ENCODE measurements at regions not wholly inside any gene's neighbourhood (a gene's known extent, or its start where the extent isn't known, plus 50 kb on each side); places are given as distances from the start of the nearest gene placed in this dataset.

DNA sequence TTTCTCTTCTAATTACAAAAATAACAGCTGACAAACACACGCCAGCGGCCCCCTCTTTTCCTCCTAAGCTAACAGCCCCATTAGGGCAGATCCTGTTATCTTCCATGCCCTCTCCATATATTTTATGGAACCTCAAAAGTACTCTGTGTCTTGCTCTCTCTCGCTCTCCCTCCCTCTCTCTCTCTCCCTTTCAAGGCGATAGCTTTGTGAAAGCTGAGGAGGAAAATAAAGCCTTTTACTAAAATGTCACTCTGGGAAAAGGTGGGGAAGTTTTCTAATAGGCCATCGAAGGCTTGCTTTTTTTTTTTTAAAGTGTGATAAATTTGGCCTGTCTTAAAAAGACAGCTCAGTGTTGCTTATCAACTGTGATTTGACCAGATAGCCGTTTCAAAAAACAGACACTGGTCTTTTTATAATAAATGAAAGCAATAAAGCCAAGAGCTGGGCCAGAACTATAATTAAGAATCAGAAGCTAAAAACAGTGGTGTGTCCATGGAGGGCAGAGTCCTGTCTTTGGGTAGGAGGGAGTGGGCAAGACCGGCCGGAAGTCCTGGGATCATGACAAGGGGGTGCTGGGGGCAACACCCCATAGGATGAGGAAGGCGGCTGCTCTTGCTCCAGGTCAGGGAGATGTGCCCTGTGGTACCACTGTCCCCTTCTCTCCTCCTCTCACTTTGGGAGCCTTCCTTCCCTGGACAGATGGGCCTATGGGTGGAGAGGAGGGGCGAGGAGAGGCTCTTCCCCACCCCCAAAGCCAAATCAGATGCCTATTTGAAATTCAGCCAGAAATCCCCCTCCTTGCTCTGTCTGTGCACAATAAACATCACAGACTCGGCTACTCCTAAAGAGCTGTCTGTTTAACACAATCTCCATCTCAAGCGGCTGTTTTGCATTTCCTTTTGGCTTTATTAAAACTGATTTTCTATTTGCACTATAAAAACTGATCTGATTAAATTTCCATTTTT is 267.2 kb downstream of the BUD13 start:
- no peak for DNase-seq (ENCODE audit: low spot score)

DNA sequence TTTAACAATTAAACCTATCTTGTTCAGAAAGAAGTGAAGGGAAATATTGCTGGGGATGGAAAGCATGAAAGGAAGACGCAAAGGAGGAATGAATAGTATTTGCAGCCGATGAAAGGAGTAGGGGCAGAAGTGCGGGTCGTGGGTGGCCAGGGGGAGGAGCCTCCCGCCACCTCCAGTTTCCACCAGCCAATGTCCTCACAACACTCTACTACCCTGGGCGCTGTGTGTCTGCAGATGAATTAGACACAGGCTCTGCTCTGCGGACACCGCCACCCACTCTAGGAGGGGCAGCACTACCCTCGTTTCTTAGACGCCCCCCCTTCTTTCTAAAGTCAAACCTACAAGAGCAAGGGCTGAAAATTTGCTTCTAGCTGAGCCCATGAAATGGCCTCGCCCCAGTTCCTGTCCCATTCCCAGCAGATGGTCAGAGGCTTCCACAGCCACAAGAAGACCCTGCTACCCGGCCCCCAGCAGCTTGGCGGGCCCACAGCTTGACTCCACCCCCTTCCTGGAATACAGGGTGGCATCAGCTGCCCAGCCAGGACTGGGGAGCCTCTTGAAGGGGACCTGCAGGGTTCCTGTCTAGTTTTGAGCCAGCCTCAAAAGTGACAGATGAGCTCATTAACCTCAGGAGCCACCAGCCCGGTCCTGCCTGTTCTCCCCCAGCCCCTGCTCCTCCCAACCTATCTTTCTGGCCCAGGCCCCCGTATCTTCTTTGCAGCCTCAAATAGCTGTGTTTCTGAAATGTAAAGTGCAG is 268.1 kb downstream of the BUD13 start:
- no peak for DNase-seq (ENCODE audit: low spot score)

DNA sequence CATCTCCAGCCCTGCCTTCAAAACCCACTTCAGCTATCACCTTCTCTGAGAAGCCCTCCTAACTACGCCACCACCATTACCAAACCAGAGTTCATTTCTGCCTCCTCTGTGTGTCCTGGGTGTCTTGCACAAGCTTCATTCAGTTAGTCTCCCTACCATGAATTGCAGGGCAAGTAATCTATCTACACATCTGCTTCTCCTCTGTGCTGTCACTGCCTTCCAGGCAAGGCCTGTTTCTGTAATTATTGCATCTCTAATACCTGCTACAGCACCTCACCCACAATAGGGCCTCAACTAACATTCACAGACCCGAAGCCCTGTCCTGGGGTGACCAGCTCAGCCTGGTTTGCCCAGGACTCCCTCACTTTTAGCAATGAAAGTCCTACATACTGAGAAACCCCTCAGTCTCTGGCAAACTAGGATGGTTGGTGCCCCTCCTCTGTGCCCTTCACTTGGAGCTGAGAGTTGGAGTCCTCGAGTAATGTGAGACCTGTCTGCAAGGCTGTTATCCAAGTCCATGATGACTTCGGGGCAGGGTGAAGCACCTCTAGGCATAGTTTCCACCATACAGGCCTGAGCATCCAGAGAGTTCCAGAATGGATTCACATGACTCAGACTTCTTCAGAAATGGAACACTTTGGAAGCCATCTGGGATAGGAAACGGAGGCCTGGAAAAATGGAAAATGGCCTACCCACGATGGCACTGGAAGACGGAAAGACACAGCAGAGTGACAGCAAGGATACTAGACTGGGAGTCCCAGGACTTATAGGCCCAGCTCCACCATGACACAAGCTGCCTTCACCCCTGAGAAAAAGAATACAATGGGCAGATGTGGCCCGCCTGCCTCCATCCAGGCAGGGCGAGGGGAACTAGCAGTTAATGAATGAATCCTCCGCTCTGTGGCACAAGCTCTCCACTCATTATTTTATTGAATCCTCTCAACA is 269.3 kb downstream of the BUD13 start:
- no peak for DNase-seq (ENCODE audit: low spot score)

DNA sequence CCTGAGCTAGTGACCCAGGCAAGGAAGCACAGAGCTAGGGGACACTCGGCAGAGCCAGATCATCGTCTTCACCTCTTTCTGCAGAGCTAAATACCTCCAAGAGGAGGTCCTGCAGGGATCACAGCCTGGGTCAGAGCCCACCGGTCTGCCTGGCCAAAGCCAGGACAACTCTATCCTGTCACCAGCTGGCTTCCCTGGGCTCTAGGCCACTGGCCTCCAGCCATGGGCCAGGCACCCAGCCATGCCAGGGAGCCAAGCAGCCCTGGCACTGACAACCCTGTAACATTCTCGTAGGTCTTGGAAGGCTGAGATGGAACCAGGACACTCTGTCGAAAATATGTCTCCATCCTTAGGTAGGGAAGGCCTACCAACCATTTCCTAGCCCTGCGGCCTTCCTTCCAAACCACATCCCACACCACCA is 270.1 kb downstream of the BUD13 start:
- DNase-seq (ENCODE audit: low spot score), result no peak

DNA sequence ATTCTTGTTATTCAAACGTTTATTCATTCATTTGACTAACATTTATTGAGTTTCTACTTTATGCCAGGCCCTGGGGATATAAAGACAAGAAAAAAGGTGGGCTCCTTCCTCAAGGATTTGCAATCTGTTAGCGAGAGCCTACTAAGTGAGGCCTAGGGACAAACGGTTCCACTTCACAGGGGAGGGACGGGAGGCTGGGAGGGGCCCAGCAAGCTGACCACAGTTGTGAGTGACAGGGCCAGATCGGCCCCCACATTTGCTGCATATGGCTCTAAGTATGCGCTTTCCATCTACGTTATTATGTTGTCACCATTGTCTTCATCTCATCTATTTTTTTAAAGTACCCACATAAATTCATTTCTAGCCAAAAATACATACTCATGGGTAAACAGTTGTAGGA is 271.1 kb downstream of the BUD13 start:
- no peak for DNase-seq (ENCODE audit: low spot score)

DNA sequence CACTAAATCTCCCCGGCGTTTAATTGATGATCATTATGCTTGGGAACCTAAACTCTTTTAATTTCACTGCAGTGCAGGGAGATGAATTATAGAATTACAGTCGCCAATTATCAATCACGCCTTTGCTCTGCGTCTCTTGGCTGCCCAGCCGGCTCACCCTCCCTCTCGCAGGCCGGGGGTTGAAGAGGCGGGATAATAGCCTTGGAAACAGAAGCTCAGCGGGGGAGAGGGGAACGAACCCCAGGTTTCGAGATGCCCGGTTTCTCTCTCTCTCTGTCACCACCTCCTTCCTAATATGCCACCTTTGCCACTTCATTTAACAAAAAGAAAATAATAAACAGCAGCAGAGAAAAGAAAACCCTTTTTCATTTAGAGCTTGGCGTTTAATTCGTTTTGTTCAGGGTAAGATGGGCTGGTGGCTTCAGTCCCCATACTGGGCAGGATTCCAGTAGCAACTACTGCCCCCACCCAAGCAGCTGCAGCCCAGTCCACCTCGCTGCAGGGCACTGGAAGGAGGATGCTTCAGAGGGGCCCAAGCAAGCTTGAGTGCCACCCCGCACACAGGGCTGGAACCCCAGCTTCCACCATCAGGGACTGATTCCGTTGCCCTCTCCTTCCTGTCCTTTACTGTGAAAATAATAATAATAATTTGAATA is 271.7 kb downstream of the BUD13 start:
- DNase-seq (ENCODE audit: low spot score), result no peak

DNA sequence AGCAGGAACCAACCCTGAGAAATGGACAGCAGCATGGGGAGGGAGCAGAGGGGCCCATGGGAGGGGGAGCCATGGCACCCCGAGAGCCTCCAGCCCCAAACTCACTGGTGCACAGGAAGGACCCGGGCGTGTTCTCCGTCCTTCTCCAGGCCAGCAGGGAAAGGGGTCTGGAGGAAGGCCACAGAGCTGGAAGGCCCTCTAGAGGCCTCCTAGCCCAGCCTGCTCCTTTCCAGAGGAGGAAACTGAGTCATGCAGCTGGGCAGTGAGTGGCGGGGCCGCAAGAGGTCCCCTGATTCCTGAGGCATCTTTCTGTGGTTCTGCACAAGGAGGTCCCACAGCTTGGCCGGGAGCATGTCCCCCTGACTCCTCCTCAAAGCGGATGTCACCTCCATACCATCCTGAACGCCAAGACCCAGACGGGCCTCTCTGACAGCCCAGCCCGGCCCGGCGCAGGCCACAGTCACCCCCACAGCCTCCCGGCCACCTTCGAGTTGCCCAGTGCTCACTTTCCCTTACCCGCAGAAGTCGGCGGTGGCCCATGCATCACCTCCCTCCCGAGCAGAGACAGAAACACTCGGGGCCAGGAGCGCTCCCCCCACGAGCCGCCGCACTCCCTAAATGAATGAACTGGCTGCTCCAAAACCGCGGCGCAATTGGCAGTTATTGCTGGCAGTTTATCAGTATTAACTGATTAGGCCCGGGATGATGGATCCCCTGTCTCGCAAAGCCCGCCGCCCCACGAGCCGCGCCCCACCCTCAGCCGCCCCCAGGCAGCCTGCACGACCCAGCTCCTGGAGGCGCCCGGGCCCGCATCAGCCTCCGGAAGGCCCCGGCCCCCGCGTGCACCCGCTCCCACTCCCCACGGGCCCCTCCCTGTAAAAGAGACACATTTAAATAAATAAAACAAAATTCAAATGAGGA is 272.5 kb downstream of the BUD13 start:
- DNase-seq (ENCODE audit: low spot score), result no peak

DNA sequence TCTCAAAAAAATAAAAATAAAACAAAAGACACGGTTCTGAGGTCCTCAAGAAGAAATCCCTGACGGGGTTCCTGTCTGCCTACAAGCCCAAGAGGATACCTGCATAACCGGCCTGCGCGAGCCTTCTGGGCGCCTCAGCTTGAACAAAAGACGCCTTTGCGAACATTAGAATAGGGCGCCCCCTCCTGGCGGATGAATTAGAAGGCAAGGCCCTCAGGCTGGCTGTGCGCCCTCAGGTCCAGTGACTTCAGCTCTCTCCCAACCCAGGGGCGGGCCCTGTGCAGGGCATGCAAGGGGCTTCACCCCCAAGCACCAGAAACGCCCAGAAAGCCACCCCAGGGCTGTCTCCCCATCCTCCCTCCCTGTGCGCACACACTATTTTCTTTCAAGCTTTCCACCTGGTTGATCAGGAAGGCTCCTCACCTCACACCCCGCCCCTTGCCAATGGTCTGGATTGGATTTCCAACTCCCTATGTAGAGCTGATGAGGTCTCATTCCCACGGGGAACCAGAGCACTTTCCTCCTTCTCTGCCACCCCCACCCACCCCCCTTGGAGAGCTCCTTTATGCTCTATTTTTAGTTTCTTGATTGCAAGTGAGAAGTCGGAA is 273.3 kb downstream of the BUD13 start:
- DNase-seq (ENCODE audit: low spot score), result peak; percentile 71

DNA sequence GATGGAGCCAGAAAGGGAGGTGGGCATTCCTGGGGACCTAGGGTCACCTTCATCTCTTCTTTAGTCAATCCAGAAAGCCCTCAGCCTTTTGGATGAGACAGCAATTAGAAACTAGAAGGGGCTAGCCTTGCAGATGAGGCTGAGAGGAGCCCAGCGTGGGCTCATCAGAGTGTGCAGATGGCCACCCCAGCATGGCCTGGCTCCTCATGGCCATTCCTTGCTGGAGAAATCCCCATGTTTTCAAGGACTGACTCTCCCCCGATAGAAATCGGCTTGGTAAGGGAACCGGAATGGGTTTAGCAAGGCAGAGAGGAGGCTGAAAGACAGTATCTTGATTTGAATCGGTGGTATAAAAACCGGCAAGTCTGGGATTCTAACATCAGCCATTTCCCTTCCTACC is 274.6 kb downstream of the BUD13 start:
- no peak for DNase-seq (ENCODE audit: low spot score)

DNA sequence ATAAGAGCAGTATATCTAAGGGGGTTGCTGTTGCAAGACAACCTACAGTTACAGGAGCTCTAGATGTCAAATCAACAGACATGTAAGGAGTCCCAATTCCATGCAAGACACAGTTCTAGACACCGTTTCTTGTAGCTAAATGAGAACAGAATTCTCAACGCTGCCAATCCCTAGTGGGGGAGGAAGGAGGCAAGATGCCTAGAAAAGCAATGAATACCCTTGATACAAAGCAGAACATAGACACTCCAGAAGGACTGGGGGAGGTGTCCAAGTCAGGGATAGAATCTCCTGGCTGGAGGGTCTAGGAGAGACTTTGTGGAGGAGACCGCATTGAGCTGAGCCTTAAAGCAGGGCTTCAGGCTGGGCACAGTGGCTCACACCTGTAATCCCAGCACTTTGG is 280.2 kb downstream of the BUD13 start:
- DNase-seq (ENCODE audit: low spot score), result no peak

DNA sequence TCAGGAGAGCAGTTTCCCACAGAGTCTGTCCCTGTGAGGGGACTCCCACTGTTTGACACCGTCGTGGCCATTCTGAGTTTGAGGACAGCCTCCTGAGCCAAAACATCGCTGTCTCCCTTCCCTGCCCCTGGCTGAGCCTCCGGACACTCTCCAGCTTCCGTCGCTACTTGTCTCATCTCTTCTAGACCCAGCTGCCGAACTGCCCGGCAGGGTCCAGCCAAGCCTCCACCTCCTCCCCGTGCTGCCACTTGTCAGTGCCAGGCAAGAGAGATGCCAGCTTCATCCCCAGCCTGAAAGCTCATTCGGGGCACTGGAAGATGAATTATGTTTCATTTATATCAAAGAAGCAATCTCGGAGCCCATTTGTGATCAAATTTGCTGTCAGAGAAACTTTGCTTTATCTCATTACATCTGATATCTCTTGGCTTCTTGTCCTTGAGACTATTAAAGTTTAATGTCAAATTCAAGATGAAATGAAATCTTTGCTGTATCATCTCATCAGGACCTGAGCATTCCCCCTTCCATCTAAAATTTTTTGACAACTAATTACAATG is 283.9 kb downstream of the BUD13 start:
- no peak for DNase-seq (ENCODE audit: low spot score)

DNA sequence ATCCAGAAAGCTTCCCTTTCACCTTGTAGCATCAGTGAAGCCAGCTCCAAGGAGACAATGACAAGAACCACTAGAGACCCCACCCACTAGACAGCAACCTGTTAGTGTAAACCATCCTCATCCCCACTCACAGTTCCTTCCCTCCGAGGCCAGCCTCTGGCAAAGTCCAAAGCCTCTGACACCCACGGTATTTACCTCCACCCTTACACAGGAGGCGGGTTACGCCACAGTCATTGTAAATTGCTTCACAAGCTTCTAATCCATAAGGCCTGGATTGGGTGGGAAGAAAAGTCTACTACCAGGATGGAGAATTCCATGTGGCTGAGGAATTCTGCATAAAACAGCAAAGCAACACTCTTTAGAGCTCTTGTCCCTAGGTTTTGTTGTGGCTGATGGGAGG is 287.4 kb downstream of the BUD13 start:
- no peak for DNase-seq (ENCODE audit: low spot score)

DNA sequence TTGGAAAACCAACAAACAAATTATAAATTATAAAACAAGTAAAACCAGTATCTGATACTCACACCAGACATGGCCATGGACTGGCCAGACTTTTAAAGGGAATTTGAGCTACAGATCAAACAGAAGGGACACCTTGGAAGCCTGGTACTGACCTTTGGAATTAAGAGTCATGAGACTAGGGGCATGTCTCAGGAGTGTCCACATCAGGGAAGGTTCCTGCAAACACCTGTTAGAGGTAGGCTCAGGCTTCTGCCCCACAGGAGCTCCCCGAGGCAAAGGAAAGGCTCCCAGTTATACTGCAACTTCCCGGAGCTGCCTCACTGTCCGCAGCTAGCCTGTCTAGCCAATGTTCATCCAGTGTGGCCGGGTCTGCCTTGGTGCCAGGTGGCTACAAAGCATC is 290.1 kb downstream of the BUD13 start:
- DNase-seq (ENCODE audit: low spot score), result no peak

DNA sequence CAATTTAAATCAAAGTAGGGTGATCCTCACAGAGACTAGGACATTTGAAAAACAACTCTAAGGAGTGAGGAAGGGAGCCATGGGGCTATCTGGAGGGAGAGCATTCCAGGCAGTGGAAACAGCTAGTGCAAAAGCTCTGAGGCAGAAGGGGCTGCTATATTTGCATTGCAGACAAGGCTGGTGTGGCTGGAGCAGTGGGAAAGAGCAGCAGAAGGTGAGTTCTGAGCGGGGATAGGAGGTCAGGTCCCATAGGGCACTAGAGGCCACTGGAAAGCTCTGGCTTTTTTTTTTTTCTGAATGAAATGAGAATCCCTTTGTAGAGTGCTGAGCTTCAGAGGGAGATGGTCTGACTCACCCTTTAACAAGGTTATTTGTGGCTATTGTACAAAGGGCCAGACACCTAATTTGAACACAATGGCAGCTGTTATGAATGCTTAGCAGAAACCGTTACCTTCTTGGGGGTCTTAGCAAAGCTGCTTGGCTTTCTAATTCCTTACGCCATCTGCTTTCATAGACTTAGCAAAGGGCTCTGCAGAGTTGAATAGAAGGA is 291.6 kb downstream of the BUD13 start:
- DNase-seq (ENCODE audit: low spot score), result no peak

DNA sequence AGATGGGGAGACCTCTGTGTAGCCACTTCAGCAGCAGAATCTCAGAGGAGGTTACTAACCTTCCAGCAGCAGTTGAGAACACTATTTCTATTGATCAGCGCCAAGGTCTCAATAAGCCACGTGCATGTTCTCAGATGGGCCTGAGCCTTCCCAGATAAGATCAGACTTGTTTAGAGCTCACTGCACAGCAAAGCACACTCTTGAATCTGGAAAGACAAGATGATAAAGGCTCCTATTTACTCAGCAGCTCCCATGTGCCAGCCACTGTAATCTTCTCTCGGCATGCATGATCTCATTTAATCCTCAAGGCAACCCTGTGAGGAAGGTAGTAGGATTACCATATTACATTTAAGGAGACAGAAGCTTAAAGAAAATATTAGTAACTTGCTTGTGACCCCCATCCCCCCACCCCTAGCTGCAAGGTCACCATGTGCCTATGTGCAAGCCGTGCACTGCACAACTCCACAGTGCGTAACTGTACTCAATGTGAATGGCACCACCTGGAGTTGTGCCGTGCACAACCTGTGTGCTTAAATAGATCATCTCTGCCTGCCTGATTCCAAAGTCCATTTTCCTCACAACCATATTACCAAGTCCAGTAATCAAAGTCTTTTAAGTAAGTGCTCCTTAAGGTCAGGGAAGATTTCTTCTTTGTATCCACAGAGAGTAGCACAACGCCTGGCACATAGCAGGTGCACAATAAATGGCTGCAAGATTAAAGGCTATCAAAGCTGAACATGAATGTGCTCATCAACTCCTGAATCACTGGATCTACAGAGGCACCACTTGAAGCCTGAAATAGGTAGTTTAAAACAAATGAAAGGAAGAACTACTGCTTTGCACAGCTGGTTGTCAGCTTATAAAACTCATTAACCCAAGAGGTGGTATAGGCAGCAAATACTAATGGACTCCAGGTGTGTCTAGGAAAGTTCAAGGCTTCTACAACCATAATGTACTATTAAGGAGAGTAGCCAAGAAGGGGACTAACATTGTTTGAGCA is 293.8 kb downstream of the BUD13 start:
- DNase-seq (ENCODE audit: low spot score), result no peak

DNA sequence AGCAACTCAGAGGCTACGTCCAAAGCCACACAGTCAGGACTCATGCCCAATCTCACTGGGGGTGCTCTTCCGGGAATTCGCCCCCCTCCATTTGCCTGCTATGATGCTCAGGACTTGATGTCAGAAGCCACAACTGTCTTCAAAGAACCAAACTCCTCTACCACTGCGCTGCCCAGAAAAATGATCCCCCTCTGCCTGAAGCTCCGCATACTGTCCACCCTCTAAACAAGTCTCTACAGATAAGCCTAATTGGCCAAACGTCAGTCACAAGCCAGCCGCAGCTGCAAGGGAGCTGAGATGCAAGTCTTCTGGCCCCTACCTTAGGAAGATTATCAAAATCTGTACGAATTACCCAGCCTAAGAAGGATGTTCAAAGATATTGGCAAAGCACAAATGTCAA is 294.6 kb downstream of the BUD13 start:
- DNase-seq (ENCODE audit: low spot score), result no peak

DNA sequence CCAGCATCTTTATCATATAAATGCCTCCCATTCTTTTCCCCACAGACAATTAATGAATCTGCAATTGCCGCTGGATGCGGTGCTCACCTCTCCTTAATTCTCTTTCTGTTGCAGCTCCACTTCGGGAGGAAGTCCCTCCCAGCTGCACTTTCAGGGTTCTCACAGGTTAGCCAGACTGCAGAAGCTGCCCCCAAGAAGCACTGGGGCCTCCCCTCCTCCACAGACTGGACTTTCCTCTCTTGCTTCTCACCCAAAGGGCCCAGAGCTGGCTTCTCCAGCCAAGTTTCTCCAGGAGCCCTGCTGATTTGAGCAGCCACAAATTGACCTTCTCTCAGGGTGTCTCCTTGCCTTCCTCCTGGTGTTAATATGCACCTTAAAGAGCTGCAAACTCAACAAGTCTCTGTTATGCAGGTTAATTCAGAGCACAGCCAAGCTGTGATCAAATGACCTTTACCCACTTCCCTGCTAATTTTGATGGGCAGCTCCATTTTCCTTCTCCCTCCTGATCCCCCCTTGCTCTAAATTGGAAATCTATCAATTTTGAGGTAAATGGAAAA is 298.9 kb downstream of the BUD13 start:
- no peak for DNase-seq (ENCODE audit: low spot score)

Data from HuH-7.5 (cell line).